Right atrium auricular region (tissue), 2 donors: ENCODE measurements at regions not wholly inside any gene's neighbourhood (a gene's known extent, or its start where the extent isn't known, plus 50 kb on each side); places are given as distances from the start of the nearest gene placed in this dataset.

Experiments
- DNase-seq: peaks from one replicate; pipeline ENCODE4 v3.0.0-alpha.2; 2019; ENCODE audit warnings: low spot score
- H3K27ac ChIP-seq, 2 donors: fragments of 200-600 bp; sonication (generic); 1 replicate in 1 of 2; 2 replicates in 1 of 2; pipeline ENCODE4 v1.5.1; 2016 to 2019
- H3K27me3 ChIP-seq, 2 donors: fragments of 200-600 bp; sonication (generic); one replicate each; pipeline versions ENCODE4 v1.5.1 to v1.6.0; 2017 to 2019
- H3K36me3 ChIP-seq: fragments of 200-600 bp; sonication (generic); one replicate; pipeline ENCODE4 v1.5.1; 2016
- H3K4me1 ChIP-seq, 2 donors: fragments of 200-600 bp; sonication (generic); one replicate each; pipeline versions ENCODE4 v1.5.1 to v1.6.0; 2017 to 2019
- H3K4me3 ChIP-seq, 2 donors: fragments of 200-600 bp; sonication (generic); 1 replicate in 1 of 2; 2 replicates in 1 of 2; pipeline ENCODE4 v1.5.1; 2017 to 2019; ENCODE audit warnings: mild to moderate bottlenecking in 1 of 2, moderate library complexity in 1 of 2
- H3K9me3 ChIP-seq, 2 donors: fragments of 200-600 bp; sonication (generic); one replicate each; pipeline ENCODE4 v1.5.1; 2019
- TF ChIP-seq, protein P1 (sequence below), 2 donors: fragments of 200-600 bp; sonication (generic); IDR thresholded peaks; one replicate each; pipeline ENCODE4 v1.5.1; 2019; ENCODE audit warnings: antibody characterized with exemption in 2 of 2

DNA sequence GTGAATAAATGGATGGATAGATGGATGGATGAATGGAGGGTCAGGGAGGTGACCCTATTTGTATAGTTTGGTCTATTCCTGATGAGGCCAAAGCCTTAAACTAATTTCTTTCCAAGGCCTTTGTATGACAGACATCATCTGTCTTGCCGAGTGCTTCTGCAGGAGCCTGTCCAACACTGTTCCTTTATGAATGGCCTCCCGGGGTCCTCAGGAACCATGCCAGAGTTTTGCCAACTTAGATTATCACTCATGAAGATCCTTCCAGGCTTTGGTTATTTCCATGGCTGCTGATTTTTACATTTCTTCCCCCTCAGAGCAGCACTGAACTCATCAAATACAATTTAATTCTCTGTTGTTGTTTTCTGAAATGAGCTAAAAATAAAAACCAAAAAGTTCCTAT, 133.0 kb upstream of the SOX2 start:
- no peaks in the 10 kb centered on the region for H3K4me1 ChIP-seq
- H3K27me3 ChIP-seq: no peaks in the 10 kb centered on the region
- H3K4me3 ChIP-seq: no peak overlapping the region
- TF ChIP-seq, protein P1, sequence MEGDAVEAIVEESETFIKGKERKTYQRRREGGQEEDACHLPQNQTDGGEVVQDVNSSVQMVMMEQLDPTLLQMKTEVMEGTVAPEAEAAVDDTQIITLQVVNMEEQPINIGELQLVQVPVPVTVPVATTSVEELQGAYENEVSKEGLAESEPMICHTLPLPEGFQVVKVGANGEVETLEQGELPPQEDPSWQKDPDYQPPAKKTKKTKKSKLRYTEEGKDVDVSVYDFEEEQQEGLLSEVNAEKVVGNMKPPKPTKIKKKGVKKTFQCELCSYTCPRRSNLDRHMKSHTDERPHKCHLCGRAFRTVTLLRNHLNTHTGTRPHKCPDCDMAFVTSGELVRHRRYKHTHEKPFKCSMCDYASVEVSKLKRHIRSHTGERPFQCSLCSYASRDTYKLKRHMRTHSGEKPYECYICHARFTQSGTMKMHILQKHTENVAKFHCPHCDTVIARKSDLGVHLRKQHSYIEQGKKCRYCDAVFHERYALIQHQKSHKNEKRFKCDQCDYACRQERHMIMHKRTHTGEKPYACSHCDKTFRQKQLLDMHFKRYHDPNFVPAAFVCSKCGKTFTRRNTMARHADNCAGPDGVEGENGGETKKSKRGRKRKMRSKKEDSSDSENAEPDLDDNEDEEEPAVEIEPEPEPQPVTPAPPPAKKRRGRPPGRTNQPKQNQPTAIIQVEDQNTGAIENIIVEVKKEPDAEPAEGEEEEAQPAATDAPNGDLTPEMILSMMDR (IDR thresholded peaks at IDR 0.05): no peak
- H3K27ac ChIP-seq: no peak overlapping the region
- no peaks in the 10 kb centered on the region for H3K9me3 ChIP-seq
- H3K36me3 ChIP-seq: no peaks in the 10 kb centered on the region
- DNase-seq: no peak

DNA sequence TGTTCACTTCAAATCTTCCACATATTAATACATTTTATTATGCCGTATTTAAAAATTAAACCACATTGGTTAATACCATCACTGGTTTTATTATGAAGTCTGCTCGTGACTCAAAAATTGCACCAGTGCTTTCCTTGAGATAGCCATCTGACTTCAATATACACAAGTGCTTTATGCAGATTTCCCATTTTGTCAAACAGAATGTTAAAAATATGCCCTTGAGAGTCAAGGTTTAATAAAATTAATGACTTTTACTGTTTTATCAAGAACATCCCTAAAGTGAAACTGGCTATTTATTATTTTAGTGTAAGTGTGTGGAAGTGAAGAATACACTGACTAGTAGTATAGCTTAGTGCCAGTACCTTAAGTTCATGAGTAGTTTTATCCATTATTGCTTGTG, 139.3 kb upstream of the SOX2 start:
- TF ChIP-seq, protein P1 (IDR thresholded peaks at IDR 0.05): no peak
- Histone ChIP-seq H3K27me3 (no peaks in the 10 kb centered on the region), H3K4me1 (no peaks in the 10 kb centered on the region), H3K9me3 (no peaks in the 10 kb centered on the region), H3K27ac (no peak overlapping the region), H3K4me3 (no peak overlapping the region), H3K36me3 (no peaks in the 10 kb centered on the region)
- no peak for DNase-seq

DNA sequence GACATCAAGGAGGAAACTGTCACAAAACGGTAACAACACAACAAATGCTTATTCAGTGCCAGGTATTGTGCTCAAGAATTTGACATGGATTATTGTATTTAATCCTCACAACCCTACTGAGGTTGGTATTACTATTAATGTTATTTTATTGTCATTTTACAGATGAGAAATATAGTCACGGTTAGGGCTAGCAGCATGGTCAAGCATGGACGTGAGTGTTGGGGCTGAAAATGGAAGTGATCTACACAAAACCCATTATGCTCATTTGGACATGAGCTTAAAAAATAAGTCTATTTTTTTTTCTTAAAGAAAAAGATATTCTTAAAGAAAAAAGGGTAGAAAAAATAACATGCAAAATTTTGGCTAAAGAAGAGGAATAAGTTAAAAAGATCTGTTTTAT, 141.3 kb upstream of the SOX2 start:
- Histone ChIP-seq H3K4me3 (no peak overlapping the region), H3K4me1 (no peaks in the 10 kb centered on the region), H3K36me3 (no peaks in the 10 kb centered on the region), H3K27me3 (no peaks in the 10 kb centered on the region), H3K9me3 (no peaks in the 10 kb centered on the region), H3K27ac (no peak overlapping the region)
- TF ChIP-seq, protein P1 (IDR thresholded peaks at IDR 0.05): no peak
- no peak for DNase-seq

DNA sequence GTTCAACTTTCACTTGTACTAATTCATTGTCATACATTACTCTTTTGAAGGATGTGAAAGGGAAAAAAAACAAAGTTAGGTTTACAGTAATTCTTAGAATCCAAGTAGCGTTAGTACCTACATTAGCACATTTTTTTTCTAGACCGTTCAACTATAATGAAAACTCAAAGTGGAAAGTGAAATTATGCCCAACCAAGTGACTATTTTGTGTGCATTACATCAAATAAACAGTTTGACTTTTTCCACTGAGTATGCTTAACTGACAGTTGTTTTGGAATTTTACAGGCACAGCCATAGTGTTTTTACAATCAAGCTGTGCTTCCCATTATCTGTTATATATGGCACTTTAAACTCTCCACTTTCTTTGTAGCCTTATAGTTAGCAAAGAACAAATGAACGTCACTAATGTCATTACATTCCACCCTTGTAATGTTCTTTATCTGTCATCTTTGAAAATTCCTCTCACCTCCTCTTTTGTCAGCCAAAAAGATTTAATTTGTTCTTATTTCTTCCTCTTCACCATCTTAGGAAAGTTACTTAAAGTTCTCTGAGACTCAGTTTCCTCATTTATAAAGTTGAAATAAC, 142.3 kb upstream of the SOX2 start:
- H3K9me3 ChIP-seq: no peaks in the 10 kb centered on the region
- TF ChIP-seq, protein P1 (IDR thresholded peaks at IDR 0.05): no peak
- no peaks in the 10 kb centered on the region for H3K4me1 ChIP-seq
- H3K27me3 ChIP-seq: no peaks in the 10 kb centered on the region
- no peak overlapping the region for H3K4me3 ChIP-seq
- DNase-seq: no peak
- no peaks in the 10 kb centered on the region for H3K36me3 ChIP-seq
- H3K27ac ChIP-seq: no peak overlapping the region

DNA sequence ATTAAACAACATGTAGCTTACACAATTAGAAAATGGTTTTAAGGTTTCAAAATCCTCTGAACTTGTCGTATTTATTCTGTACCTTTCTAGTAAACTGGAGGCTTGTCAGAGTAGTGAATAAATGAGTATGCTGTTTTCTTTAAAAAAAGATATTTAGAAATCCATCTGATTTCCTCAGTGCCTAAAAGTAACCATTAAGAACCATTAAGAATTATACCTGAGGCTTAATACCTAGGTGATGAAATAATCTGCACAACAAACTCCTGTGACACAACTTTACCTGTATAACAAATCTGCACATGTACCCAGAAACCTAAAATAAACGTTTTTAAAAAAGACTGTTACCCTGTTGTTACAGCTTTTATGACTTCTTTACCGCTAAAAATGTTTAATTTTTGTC, 143.0 kb upstream of the SOX2 start:
- TF ChIP-seq, protein P1 (IDR thresholded peaks at IDR 0.05): no peak
- no peak for DNase-seq
- Histone ChIP-seq H3K36me3 (no peaks in the 10 kb centered on the region), H3K9me3 (no peaks in the 10 kb centered on the region), H3K27me3 (no peaks in the 10 kb centered on the region), H3K4me3 (no peak overlapping the region), H3K27ac (no peak overlapping the region), H3K4me1 (no peaks in the 10 kb centered on the region)

DNA sequence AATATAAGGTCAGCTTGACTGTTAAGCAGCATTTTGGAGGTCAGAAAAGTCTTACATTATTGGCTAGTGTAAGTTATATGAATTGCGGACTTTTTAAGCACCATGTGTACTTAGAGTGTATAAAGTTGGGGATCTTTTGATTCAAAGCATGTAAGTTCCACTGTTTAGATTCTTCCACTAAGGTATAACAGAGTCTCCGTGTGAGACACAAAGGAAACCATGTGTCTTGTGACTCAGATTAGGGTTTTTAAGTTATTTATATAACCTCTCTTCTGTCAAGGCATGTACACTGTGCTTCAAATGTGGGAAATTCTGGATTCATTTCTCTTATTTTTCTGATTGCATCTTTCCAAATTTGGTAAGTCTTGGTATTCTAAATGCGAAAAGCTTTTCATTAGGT, 143.5 kb upstream of the SOX2 start:
- no peak overlapping the region for H3K27ac ChIP-seq
- H3K9me3 ChIP-seq: no peaks in the 10 kb centered on the region
- no peaks in the 10 kb centered on the region for H3K4me1 ChIP-seq
- no peaks in the 10 kb centered on the region for H3K27me3 ChIP-seq
- TF ChIP-seq, protein P1 (IDR thresholded peaks at IDR 0.05): no peak
- no peak overlapping the region for H3K4me3 ChIP-seq
- H3K36me3 ChIP-seq: no peaks in the 10 kb centered on the region
- DNase-seq: no peak
